ENCODE measurements at regions not wholly inside any gene's neighbourhood (a gene's known extent, or its start where the extent isn't known, plus 50 kb on each side); places are given as distances from the start of the nearest gene placed in this dataset.

GRCh38 chr12:97800561-97800960, 338.0 kb downstream of the RMST start:
- Histone ChIP-seq H3K4me1 (no peaks in the 10 kb centered on the region), H3K36me3 (no peaks in the 10 kb centered on the region), H3K27me3 (no peaks in the 10 kb centered on the region), H3K9me3 (no peaks in the 10 kb centered on the region), H3K4me3 (no peak overlapping the region), H3K27ac (no peak overlapping the region)
- TF ChIP-seq POLR2A (IDR thresholded peaks at IDR 0.05) = no peak
- TF ChIP-seq CTCF (IDR thresholded peaks at IDR 0.05) = no peak
- no peak for TF ChIP-seq POLR2AphosphoS5 (IDR thresholded peaks at IDR 0.05)
- no peak for DNase-seq (ENCODE audit: low spot score in 2 of 2)
- intact Hi-C loops (cut with DNase I; ENCODE audit: low total_unique reads) = no loop called here

DNA sequence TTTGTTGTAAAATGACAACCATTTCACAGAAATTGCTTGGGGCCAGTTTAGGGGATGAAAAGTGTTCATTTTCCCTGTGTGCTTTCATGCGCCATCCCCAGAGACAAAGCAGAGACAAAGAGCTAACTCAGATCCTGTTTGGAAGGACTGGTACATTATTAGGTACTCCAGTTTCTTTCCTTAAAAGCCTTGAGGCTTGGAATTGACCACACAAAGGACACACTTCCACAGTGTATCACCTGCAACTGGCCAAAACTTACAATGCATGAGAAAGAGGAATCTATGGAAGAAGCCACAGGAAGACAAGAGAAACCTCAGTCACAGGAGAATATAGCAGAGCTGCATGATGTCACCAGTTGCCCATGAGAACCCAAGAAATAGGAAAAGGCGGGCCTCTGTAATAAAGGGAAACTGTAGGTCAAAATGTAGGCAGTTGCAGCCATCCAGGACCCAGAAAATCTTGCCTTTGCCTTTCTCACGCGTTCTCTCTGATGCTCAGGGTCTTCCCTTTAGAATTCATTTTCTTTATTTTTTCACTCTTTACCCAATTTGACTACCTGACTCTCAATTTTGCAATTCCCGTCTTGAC, 339.0 kb downstream of the RMST start:
- intact Hi-C loops (cut with DNase I; ENCODE audit: low total_unique reads) = no loop called here

DNA sequence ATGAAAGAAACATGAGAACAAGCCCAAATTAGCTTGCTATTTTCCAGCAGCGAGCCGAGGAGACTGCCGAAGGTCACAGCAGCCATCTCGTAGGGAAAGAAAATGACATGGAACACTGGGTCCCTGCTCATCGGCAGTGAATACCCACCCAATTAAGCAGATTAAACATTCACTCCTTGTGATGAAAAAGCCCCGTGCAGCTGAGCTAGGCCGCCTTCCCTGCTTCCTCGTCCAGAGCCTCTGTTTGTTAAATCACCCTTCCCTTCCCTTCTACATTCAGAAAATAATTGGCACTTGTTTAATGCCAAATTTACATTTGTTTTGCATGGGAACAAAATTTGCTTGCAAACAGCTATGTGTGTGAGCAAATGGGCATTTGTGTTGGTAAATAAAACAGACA, 342.5 kb downstream of the RMST start:
- intact Hi-C loops (cut with DNase I; ENCODE audit: low total_unique reads) = no loop called here
- no peak for TF ChIP-seq CTCF (IDR thresholded peaks at IDR 0.05)
- TF ChIP-seq POLR2AphosphoS5 (IDR thresholded peaks at IDR 0.05) = no peak
- TF ChIP-seq POLR2A (IDR thresholded peaks at IDR 0.05) = no peak
- Histone ChIP-seq H3K9me3 (no peaks in the 10 kb centered on the region), H3K36me3 (no peaks in the 10 kb centered on the region), H3K4me1 (no peaks in the 10 kb centered on the region), H3K27ac (no peak overlapping the region), H3K27me3 (no peaks in the 10 kb centered on the region), H3K4me3 (no peak overlapping the region)
- DNase-seq (ENCODE audit: low spot score in 2 of 2) = no peak

More for the DNA sequence above, 339.0 kb downstream of the RMST start:
- no peak for DNase-seq (ENCODE audit: low spot score in 2 of 2)
- H3K4me3 ChIP-seq = no peak overlapping the region
- TF ChIP-seq CTCF (IDR thresholded peaks at IDR 0.05) = no peak
- H3K27ac ChIP-seq = no peak overlapping the region
- no peaks in the 10 kb centered on the region for H3K9me3 ChIP-seq
- no peaks in the 10 kb centered on the region for H3K27me3 ChIP-seq
- H3K36me3 ChIP-seq = no peaks in the 10 kb centered on the region
- H3K4me1 ChIP-seq = no peaks in the 10 kb centered on the region

DNA sequence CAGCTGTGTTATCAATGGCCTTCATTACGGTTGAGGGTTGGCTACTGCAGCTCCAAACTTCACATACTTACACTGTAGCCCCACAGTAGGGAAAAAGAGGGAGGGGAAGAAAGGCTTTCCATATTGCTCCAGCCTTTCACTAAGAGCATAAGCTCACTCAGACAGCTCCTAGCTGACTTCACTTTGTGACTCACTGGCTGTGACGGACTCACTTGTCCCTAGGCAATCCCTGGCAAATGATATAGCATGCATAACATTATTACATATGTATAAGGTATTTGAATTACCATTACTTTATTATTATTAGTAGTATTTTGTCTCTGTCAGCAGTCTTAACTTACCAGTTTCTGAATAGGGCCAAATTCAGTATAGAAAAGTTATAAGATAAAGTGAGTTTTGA, 350.7 kb downstream of the RMST start:
- Histone ChIP-seq H3K27me3 (no peaks in the 10 kb centered on the region), H3K27ac (no peak overlapping the region), H3K4me1 (no peaks in the 10 kb centered on the region)

GRCh38 chr12:97821806-97822205, 359.2 kb downstream of the RMST start:
- no peak overlapping the region for H3K4me3 ChIP-seq
- H3K9me3 ChIP-seq = no peaks in the 10 kb centered on the region
- no peak overlapping the region for H3K27ac ChIP-seq
- no peaks in the 10 kb centered on the region for H3K36me3 ChIP-seq
- intact Hi-C loops (cut with DNase I; ENCODE audit: low total_unique reads) = no loop called here
- no peaks in the 10 kb centered on the region for H3K4me1 ChIP-seq
- TF ChIP-seq POLR2AphosphoS5 (IDR thresholded peaks at IDR 0.05) (no peak), CTCF (IDR thresholded peaks at IDR 0.05) (no peak), POLR2A (IDR thresholded peaks at IDR 0.05) (no peak)
- DNase-seq (ENCODE audit: low spot score in 2 of 2) = no peak
- no peaks in the 10 kb centered on the region for H3K27me3 ChIP-seq

More for the DNA sequence above, 350.7 kb downstream of the RMST start:
- TF ChIP-seq POLR2AphosphoS5 (IDR thresholded peaks at IDR 0.05) (no peak), CTCF (IDR thresholded peaks at IDR 0.05) (no peak), POLR2A (IDR thresholded peaks at IDR 0.05) (no peak)
- DNase-seq (ENCODE audit: low spot score in 2 of 2) = no peak
- Histone ChIP-seq H3K9me3 (no peaks in the 10 kb centered on the region), H3K4me3 (no peak overlapping the region), H3K36me3 (no peaks in the 10 kb centered on the region)
- intact Hi-C loops (cut with DNase I; ENCODE audit: low total_unique reads) = no loop called here

All from breast epithelium (tissue), 4 donors.